Upper lobe of right lung (tissue), 1 donor: ENCODE measurements at regions not wholly inside any gene's neighbourhood (a gene's known extent, or its start where the extent isn't known, plus 50 kb on each side); places are given as distances from the start of the nearest gene placed in this dataset.

Source experiments
- ATAC-seq: fragments of 200-7000 bp; cut with Tn5 transposase; one replicate; pipeline ENCODE4 v1.9.1; 2020; ENCODE audit warnings: mild to moderate bottlenecking, moderate library complexity
- DNase-seq: peaks from one replicate; pipeline ENCODE4 v3.0.0-alpha.2; 2020
- H3K27ac ChIP-seq: fragments of 200-600 bp; one replicate; pipeline ENCODE4 v1.8.0; 2022
- H3K27me3 ChIP-seq: fragments of 200-600 bp; one replicate; pipeline ENCODE4 v1.8.0; 2022; ENCODE audit warnings: mild to moderate bottlenecking
- H3K36me3 ChIP-seq: fragments of 200-600 bp; one replicate; pipeline ENCODE4 v1.8.0; 2022
- H3K4me1 ChIP-seq: fragments of 200-600 bp; one replicate; pipeline ENCODE4 v1.8.0; 2022
- H3K4me3 ChIP-seq: fragments of 200-600 bp; one replicate; pipeline ENCODE4 v1.8.0; 2022; ENCODE audit warnings: mild to moderate bottlenecking
- H3K9me3 ChIP-seq: fragments of 200-600 bp; one replicate; pipeline ENCODE4 v1.8.0; 2022
- intact Hi-C: fragments of 100-400 bp; cut with DNase I; formaldehyde crosslinking; loops from one replicate; pipeline ENCODE4 v1.11.0; 2022
- TF ChIP-seq, protein P1 (sequence below): fragments of 200-600 bp; IDR thresholded peaks from one replicate; pipeline ENCODE4 v1.8.0; 2022; ENCODE audit warnings: antibody characterized with exemption
- donor health status: DM: no; HTN: yes; CAD: no; lungs with severe emphysema.

DNA sequence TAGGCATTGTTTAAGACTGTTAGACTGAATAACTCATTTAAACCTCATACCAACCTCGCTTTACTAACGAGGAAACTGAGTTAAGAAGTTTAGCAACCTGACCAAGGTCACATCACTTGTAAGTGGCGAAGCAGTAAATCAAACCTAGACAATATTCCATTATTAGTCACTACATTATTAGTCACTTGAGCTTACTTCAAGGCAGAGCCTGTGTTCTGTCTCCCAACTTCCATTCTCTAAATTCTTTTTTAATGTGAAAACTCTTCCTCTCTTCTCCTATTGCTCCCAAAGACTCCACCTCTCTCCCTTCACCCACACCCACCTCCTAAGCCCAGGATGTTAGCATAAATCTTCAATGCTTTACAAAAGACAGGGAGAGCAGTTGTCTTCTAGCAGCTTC lies 156.5 kb downstream of the ARL6IP6 start:
- intact Hi-C loops, result no loop called here
- ATAC-seq, result no peak

DNA sequence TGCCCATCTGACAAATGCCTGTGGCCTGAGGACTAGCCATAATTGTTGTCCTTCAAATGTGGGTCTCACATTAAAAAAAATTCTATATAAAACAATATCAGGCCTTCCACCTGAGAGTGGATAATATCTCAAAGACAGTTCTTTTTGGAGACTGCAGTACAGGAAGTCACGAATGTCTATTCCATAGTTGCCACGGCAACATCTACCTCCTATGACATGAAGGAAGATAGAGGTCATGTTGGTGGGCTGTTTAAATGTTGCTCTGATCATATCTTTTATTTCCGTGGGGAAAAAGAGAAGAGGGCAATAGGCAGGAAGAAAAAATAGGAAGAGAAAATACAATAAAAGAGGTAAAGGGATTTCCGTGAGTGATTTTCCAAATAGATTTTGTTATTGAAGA lies 151.8 kb downstream of the ARL6IP6 start:
- DNase-seq (no peak), ATAC-seq (no peak)
- TF ChIP-seq, protein P1, sequence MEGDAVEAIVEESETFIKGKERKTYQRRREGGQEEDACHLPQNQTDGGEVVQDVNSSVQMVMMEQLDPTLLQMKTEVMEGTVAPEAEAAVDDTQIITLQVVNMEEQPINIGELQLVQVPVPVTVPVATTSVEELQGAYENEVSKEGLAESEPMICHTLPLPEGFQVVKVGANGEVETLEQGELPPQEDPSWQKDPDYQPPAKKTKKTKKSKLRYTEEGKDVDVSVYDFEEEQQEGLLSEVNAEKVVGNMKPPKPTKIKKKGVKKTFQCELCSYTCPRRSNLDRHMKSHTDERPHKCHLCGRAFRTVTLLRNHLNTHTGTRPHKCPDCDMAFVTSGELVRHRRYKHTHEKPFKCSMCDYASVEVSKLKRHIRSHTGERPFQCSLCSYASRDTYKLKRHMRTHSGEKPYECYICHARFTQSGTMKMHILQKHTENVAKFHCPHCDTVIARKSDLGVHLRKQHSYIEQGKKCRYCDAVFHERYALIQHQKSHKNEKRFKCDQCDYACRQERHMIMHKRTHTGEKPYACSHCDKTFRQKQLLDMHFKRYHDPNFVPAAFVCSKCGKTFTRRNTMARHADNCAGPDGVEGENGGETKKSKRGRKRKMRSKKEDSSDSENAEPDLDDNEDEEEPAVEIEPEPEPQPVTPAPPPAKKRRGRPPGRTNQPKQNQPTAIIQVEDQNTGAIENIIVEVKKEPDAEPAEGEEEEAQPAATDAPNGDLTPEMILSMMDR, result no peak

More for the DNA sequence above, 156.5 kb downstream of the ARL6IP6 start:
- no peaks in the 10 kb centered on the region for H3K36me3 ChIP-seq
- TF ChIP-seq, protein P1, result no peak
- no peak overlapping the region for H3K27ac ChIP-seq
- H3K4me3 ChIP-seq, result no peak overlapping the region
- no peaks in the 10 kb centered on the region for H3K9me3 ChIP-seq
- no peaks in the 10 kb centered on the region for H3K4me1 ChIP-seq
- DNase-seq, result no peak
- no peaks in the 10 kb centered on the region for H3K27me3 ChIP-seq

DNA sequence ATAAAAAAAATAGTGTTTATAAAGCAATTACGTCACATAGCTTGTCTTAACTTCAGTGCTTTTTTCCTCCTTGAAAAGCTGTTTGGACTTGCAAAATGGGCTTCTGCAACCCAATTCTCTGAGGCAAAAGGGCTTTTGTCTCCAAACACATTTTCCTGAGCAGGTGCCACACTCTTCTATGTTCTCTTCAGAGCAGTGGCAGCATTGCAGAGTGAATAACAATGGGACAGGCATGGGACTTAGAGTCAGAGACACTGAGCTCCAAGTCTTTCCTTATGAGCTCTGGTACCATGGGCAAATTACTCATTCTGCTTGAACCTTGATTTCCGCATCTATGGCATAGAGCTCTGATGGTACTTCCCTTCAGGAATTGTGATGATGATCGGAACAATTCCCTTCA lies 149.0 kb downstream of the ARL6IP6 start:
- TF ChIP-seq, protein P1, result no peak
- intact Hi-C loops, result no loop called here
- no peak overlapping the region for H3K4me3 ChIP-seq
- H3K9me3 ChIP-seq, result no peaks in the 10 kb centered on the region
- ATAC-seq, result no peak
- no peaks in the 10 kb centered on the region for H3K27me3 ChIP-seq
- no peaks in the 10 kb centered on the region for H3K36me3 ChIP-seq
- no peaks in the 10 kb centered on the region for H3K4me1 ChIP-seq
- DNase-seq, result no peak
- no peak overlapping the region for H3K27ac ChIP-seq

More for the DNA sequence above, 151.8 kb downstream of the ARL6IP6 start:
- intact Hi-C loops, result no loop called here
- H3K27ac ChIP-seq, result no peak overlapping the region
- H3K4me3 ChIP-seq, result no peak overlapping the region
- H3K4me1 ChIP-seq, result no peaks in the 10 kb centered on the region
- no peaks in the 10 kb centered on the region for H3K36me3 ChIP-seq
- H3K9me3 ChIP-seq, result no peaks in the 10 kb centered on the region
- H3K27me3 ChIP-seq, result no peaks in the 10 kb centered on the region

DNA sequence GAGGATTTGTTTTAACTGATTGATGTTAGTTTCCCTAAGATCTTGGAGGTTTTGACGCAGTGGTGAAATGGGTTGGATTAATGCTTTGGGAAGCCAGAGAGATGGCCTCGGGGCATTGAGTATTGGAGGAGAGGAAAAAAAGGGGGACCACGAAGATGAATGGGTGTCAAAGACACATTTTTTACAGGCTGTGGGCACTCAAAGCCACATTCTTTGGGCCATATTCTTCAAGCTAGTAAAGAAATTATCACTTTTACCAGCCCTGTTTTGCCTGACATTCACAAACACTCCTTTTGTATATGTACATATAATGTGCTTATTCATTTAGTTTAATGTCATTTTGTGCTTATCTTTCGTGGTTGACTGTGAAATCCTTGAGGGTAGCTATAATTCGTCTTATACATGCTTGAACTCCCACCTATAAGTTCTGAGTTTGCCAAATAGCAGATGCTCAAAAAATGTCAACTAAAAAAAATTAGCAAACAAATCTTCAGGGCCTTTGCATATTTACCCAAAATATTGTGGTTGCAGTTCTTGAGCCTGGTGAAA lies 146.3 kb downstream of the ARL6IP6 start:
- H3K9me3 ChIP-seq, result no peaks in the 10 kb centered on the region
- intact Hi-C loops, result no loop called here
- DNase-seq (no peak), ATAC-seq (no peak)
- H3K4me1 ChIP-seq, result no peaks in the 10 kb centered on the region
- H3K27me3 ChIP-seq, result no peaks in the 10 kb centered on the region
- TF ChIP-seq, protein P1, result no peak
- no peak overlapping the region for H3K27ac ChIP-seq
- H3K36me3 ChIP-seq, result no peaks in the 10 kb centered on the region
- H3K4me3 ChIP-seq, result no peak overlapping the region

DNA sequence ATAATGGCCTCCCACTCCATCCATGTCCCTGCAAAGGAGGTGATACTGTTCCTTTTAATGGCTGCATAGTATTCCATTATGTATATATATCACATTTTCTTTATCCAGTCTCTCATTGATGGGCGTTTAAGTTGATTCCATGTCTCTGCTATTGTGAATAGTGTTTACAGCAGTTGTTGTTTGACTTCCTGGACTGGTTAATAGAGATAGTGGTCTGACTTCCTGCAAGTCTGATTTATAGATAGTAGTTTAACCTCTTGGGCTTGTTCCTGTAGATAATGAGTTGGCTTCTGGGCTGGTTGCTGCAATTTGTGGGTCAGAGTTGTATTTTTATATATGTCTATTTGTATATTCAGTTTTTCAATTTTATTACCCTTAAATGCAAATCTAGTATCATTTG lies 145.4 kb downstream of the ARL6IP6 start:
- intact Hi-C loops, result no loop called here

More for the DNA sequence above, 145.4 kb downstream of the ARL6IP6 start:
- DNase-seq, result no peak
- Histone ChIP-seq H3K4me3 (no peak overlapping the region), H3K4me1 (no peaks in the 10 kb centered on the region), H3K27me3 (no peaks in the 10 kb centered on the region), H3K27ac (no peak overlapping the region), H3K36me3 (no peaks in the 10 kb centered on the region), H3K9me3 (no peaks in the 10 kb centered on the region)
- TF ChIP-seq, protein P1, result no peak
- ATAC-seq, result no peak
